GM19043 (cell line): ENCODE measurements at regions not wholly inside any gene's neighbourhood (a gene's known extent, or its start where the extent isn't known, plus 50 kb on each side); places are given as distances from the start of the nearest gene placed in this dataset.
A peak's percentile ranks its signal among the peaks of the same experiment; 100 is the strongest.

Experiments
- ATAC-seq: cut with Tn5 transposase; IDR thresholded peaks from one replicate; pipeline ENCODE4 v1.9.1; 2021; ENCODE audit warnings: low read depth; ENCODE audit not compliant: unreplicated experiment

GRCh38 chr15:70318594-70319465 is 221.1 kb upstream of the TLE3 start:
- ATAC-seq: peak; percentile 26

DNA sequence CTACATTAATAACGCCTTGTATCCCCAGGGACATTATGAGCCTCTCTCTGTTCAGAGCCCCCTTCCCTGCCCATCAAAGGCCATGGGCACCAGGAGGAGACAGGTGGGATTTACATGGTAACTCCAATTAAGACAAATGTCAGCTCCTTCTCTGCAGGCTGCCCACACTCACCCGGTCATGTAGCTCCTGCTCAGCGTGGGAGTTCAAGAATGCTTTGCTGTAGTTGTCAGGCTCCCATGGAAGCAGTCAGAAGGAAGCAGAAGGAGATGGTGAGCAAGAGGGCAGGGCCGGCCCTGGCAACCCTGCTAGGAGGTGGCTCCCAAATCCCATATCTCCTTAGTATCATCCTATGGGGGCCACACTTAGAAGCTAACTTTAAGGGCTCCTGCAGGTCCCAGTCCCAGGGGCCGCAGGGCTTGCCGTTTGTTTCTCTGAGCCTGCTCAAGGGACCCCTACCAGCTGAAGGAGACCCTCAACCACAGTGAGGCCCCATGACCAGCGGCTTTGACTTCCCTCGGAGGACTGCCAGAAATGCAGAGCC is 218.4 kb upstream of the TLE3 start:
- ATAC-seq: no peak

GRCh38 chr15:70315431-70315830 is 217.7 kb upstream of the TLE3 start:
- no peak for ATAC-seq

DNA sequence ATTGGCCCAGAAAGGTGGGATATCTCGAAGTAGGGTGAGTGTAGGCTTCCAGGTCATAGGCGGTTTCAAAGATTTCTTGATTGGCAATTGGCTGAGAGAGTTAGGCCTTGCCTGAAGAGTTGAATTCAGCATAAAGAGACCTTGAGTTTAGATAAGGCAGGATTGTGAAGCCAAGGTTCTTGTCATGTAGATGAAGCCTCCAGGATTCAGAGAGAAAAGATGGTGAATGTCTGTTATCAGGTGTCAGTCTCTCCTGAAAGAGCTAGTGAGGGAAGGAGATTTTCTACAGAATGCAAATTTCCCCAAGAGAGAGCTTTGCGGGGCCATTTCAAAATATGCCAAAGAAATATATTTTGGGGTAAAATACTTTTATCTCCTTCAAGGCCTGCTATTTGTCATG is 217.0 kb upstream of the TLE3 start:
- no peak for ATAC-seq

GRCh38 chr15:70314018-70314354 is 216.3 kb upstream of the TLE3 start:
- ATAC-seq: no peak

GRCh38 chr15:70313099-70314017 is 215.6 kb upstream of the TLE3 start:
- ATAC-seq: no peak

DNA sequence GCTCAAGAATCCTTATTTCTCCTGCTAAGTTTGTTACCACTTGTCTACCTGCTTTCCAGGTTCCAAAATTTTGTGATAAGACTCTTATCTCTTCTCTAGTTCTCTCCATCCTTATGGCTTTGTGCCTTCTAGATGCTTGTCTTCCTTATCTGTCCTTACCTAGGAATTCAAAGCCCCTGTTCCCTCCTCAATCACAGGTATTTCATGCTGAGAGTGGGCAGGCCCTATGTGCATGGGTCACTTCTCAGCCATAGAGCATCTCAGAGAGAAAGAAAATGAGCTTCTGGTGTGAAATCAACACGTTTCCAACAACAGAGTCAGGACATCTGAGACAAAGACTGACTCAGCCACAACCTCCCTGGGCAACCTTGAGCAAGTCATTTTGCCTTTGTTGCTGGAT is 214.1 kb upstream of the TLE3 start:
- ATAC-seq: no peak

DNA sequence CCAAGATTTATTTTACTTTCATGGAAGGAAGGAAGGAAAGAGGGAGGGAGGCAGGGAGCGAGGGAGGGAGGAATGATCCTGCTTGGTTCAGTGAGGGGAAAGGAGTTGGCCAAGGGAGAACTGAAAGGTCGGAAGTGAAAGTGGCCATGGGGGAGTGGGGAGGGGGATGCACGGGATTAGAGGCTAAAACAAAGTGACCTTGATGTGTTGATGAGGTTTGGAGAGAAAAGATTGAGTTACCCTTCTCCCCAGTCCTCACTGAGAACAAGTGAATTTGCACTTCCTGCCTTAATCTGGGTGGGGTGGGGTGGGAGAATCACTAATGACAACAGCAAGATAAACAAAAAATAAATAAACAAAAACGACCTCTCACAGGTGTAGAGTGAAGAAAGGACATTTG is 212.0 kb upstream of the TLE3 start:
- ATAC-seq: no peak

- ATAC-seq: no peak
These were observed 211.2 kb upstream of the TLE3 start for GRCh38 chr15:70308735-70309434.

DNA sequence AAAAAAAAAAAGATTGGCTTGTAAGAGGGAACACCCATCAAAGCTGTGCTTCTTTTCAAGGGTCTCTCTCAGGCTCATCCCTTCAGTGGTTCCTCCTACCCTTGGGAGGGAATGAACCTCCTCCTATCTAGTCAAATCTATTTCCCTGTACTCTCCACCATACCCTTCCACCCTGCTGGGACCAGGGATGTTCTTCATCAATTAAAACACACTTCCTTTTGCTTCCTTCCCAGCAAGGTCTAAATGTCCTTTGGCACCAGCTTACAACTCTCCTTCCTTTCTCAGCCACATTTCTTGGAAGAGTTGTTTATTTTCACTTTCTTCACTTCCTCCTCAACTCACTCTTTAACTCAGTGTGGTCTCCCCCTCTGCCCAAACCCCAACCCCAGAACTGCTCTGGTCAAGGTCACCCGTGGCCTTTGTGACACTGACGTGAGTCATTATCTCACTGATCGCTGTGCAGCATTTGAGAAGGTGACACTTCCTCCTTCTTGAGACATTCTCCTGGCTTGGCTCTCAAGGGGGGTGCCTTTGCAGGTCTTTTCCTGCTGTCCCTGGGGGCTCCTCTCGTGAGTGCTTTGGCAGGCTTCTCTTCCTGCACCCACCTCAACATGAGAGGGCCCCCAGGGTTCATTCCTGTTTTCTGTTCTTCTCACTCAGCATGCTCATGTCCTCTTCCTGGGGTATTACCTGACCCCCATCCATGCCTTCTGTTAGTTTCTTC is 210.5 kb upstream of the TLE3 start:
- ATAC-seq: peak; percentile 79

GRCh38 chr15:70306582-70306981 is 208.9 kb upstream of the TLE3 start:
- no peak for ATAC-seq

DNA sequence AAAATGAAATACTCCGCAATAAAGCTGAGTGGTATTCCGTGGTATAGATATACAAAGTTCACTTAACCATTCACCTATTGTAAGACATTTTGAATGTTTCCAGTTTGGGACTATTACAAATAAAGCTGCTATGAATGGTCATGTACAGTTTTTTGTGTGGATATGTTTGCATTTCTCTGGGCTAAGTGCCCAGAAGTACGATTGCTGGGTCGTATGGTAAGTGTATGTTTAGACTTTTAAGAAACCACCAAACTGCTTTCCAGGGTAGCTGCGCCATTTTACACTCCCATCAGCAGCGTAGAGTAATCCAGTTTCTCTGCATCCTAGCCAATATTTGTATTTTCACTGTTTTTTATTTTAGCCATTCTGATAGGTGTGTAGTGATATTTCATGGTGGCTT is 208.4 kb upstream of the TLE3 start:
- ATAC-seq: no peak

GRCh38 chr15:70303981-70304380 is 206.3 kb upstream of the TLE3 start:
- ATAC-seq: no peak

- no peak for ATAC-seq
These were observed 204.6 kb upstream of the TLE3 start for GRCh38 chr15:70302360-70302759.

DNA sequence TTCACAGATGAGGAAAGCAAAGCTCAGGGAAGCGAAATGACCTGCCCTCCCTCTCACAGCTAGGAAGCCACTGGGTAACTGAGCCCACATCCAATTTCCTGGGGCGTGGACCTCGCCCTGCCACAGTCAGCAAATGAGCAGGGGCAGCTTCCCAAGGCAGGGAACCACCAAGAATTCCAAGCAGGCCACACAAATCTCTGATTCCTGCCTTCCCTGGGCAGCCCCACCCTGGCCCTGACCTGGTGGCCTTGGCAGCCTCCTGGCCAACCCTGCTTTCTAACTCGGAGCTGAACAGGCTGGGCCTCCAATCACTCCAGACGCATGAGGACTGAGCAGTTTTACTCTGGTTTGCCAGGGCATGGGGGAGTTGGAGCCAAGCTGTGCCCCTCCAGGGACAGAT is 203.7 kb upstream of the TLE3 start:
- ATAC-seq: no peak

DNA sequence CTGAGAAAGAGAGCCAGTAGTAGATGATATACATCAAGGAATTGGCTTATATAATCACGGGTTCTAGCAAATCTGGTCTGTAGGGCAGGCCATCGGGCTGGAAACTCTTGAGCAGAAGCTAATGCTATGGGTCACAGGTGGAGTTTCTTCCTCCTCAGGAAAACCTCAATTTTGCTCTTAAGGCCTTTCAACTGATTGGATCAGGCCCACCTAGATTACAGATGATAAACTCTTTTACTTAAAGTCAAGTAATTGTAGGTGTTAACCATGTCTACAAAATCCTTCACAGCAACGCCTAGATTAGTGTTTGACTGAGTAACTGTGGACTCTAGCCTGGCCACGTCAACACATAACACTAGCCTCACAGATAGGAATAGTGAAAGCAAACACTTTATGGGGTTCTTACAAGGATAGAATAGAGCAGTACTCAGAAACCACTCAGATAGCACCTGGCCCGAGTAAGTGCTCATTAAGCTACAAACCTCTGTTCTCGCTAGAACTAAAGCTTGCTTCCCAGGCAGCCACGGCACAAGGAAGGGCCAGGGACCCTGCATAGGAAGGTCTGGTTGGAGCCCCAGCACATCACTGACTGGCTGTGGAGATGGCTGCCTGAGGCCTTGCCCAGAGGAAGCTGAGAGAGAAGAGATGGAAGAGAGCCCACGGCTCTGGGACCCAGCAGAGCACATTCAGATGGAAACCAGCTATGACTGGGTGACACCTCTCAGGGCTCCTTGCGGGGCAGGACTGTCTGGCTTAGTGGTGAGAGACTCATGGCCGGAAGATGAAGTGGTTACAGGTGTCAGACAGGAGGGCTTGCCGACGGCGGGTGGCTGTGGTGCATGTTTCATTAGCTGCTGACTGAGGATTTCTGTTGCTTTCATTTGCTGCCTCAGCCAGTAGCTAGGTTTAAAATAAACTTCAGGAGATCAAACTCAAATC is 202.5 kb upstream of the TLE3 start:
- peak; percentile 99 for ATAC-seq

- no peak for ATAC-seq
These were observed 199.8 kb upstream of the TLE3 start for GRCh38 chr15:70297465-70298058.

GRCh38 chr15:70294731-70295305 is 197.1 kb upstream of the TLE3 start:
- ATAC-seq: no peak
